ENCODE measurements at regions not wholly inside any gene's neighbourhood (a gene's known extent, or its start where the extent isn't known, plus 50 kb on each side); places are given as distances from the start of the nearest gene placed in this dataset.

DNA sequence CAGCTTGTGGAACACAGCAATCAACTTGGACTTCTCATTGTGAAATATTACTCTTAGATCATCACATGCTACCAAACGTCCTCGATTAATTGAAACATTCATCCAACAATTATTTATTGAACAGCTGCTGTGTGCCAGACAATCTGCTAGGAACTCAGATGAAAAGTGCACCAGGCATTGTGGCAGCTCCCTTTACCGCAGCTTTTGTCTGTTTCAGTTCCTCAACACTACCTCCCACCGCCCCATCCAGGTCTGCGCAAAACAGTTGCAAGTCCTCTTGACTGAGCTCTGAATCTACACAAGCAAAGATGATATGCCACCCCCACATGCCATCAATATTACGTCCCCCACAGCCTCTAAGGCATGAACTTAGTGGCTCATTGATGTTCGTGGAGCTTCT is 1094.4 kb upstream of the MAP3K7 start:
- TF ChIP-seq POLR2A (IDR thresholded peaks at IDR 0.05): no peak
- TF ChIP-seq, protein P1, sequence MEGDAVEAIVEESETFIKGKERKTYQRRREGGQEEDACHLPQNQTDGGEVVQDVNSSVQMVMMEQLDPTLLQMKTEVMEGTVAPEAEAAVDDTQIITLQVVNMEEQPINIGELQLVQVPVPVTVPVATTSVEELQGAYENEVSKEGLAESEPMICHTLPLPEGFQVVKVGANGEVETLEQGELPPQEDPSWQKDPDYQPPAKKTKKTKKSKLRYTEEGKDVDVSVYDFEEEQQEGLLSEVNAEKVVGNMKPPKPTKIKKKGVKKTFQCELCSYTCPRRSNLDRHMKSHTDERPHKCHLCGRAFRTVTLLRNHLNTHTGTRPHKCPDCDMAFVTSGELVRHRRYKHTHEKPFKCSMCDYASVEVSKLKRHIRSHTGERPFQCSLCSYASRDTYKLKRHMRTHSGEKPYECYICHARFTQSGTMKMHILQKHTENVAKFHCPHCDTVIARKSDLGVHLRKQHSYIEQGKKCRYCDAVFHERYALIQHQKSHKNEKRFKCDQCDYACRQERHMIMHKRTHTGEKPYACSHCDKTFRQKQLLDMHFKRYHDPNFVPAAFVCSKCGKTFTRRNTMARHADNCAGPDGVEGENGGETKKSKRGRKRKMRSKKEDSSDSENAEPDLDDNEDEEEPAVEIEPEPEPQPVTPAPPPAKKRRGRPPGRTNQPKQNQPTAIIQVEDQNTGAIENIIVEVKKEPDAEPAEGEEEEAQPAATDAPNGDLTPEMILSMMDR (IDR thresholded peaks at IDR 0.05): no peak

All from thyroid gland (tissue), 4 donors.